ENCODE measurements at regions not wholly inside any gene's neighbourhood (a gene's known extent, or its start where the extent isn't known, plus 50 kb on each side); places are given as distances from the start of the nearest gene placed in this dataset.
"Not testable (repeated sequence)": the region's sequence is repeated elsewhere in the genome, so short reads cannot be mapped to it uniquely, and the experiment has no call there.

GRCh38 chr5:44538797-44539601 is 149.8 kb upstream of the FGF10 start:
- DNase-seq: no peak

GRCh38 chr5:44536650-44537260 is 147.5 kb upstream of the FGF10 start:
- DNase-seq: no peak

DNA sequence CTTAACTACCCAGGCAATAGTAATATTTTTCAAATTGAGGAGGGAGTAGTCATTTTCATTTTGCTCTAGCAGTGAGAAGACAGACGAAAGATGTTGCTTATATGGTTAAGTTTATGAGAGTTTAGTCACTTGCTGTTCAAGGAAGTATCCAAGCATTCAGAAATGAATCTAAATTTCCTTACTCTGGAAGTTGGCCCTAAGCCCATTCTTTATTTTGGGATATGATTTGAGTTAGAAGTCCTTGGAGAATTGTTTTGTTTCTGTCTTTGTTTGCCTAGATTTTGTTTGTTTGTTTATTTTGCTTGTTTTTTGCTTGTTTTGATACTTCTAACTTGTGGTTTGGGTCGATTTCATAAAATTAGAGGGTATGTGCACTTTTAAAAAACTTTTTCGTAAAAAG is 146.4 kb upstream of the FGF10 start:
- DNase-seq: no peak

- no peak for DNase-seq
Measured at GRCh38 chr5:44532981-44533380, 143.8 kb upstream of the FGF10 start.

- DNase-seq: not testable (repeated sequence)
Measured at GRCh38 chr5:44531756-44532155, 142.5 kb upstream of the FGF10 start.

GRCh38 chr5:44530783-44531182 is 141.6 kb upstream of the FGF10 start:
- not testable (repeated sequence) for DNase-seq

GRCh38 chr5:44511596-44511995 is 122.4 kb upstream of the FGF10 start:
- DNase-seq: no peak

DNA sequence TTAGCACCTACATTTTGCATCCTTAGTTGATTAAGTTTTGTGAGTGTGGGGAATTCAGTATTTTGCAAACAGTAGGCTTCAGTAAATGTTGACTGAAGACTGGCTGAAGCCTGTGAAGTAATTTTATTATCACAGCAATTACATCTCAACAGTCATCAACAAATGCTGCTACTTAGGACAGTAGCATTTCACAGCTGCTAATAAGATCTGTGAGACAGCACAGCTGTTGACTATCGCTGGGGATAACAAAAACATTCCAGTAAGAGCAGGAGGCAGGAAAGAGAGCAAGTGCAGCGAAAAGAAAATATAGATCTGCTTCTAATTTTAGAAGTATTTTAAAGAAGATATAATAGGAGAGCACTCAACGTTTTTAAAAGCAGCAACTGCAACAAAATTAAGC is 117.3 kb upstream of the FGF10 start:
- no peak for DNase-seq

GRCh38 chr5:44499381-44499780 is 110.2 kb upstream of the FGF10 start:
- DNase-seq: no peak

DNA sequence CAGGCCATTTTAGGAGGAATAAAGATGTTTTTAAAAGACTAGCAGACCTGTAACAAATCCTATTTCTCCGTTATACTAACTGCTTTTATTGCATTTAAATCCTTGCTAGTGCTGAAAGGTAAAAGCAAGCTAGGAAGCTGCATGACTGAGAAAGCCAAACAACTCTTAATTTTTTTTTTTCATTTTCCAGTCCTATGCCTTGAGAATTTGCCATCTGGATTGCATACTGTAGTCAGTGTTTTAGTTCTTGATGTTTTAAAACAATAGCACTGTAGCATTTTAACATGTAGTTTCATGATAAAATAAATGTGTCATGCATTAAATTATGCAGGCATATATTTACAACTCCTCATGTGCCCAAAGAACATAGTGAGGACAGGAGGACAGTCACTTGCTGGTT is 108.4 kb upstream of the FGF10 start:
- DNase-seq: no peak

- no peak for DNase-seq
Measured at GRCh38 chr5:44495280-44495679, 106.1 kb upstream of the FGF10 start.

GRCh38 chr5:44489759-44490158 is 100.5 kb upstream of the FGF10 start:
- no peak for DNase-seq

DNA sequence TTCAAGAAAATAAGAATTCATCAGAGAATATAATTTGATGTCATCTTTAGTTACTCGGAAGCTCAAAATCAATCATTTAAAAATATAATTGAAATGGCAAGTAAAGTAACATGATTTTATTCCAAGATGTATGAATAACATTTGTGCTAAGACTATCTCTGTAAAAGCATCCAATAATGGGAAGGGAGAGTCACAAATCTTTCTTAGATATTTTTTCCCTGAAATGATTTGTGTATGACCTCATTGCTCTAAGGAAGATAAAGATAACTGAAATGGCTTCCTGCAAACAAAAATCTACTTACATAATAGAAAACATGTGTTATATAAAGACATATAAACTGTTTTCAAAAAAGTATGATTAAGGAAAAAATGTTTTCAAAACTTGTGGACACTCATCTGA is 97.4 kb upstream of the FGF10 start:
- no peak for DNase-seq

GRCh38 chr5:44454002-44454401 is 64.8 kb upstream of the FGF10 start:
- no peak for DNase-seq

- DNase-seq: no peak
Measured at GRCh38 chr5:44446399-44446798, 57.2 kb upstream of the FGF10 start.

GRCh38 chr5:44443172-44443571 is 54.0 kb upstream of the FGF10 start:
- no peak for DNase-seq

GRCh38 chr5:44441460-44441859 is 52.2 kb upstream of the FGF10 start:
- DNase-seq: no peak

- no peak for DNase-seq
Measured at GRCh38 chr5:44440186-44440585, 51.0 kb upstream of the FGF10 start.

All from femur (tissue), 1 donor.